ENCODE measurements at regions not wholly inside any gene's neighbourhood (a gene's known extent, or its start where the extent isn't known, plus 50 kb on each side); places are given as distances from the start of the nearest gene placed in this dataset.
"Not testable (repeated sequence)": the region's sequence is repeated elsewhere in the genome, so short reads cannot be mapped to it uniquely, and the experiment has no call there.

DNA sequence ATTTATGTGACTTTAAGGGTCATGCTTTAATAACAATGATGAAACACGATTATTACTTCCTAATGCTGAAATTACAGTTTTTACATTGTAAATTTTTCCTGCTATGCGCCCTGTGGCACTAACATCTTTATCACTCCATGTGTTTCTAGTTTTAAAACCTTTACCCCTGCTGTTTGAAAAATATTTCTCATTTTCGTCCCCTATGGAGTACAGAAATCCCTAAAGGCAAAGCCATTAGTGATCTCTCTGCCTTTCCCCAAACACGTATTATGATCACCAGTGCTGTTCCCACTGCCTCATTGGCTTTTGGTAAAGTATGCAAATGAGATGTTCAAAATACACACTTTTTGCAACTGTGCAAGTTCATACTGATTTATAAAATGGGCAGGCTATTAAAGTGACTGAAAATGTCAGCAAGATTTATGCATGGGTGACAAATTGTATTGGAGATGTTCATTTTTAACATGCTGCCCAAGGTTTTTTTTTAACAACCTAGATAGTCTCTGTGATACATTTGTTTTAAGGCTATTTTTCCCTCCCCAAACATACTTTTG, 1468.2 kb upstream of the ACVR2A start:
- no peak for DNase-seq

DNA sequence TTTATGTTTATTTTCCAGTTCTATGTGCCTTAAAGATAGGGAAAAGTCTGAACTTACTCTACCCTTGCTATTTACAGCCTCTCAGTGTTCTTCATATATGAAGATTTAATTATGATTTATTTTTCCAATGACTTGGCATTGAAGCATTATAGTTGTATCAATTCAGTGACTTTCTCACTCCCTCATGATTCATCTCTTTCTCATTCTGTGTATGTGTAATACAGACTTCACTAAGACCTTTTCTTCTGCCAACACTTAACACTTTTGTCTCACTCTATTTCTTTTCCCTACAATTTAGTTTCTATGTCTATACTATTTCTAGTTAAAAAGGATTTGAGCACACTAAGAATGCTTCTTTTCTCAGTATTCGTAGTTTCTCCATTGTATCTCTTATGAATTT, 1470.3 kb upstream of the ACVR2A start:
- DNase-seq = no peak

DNA sequence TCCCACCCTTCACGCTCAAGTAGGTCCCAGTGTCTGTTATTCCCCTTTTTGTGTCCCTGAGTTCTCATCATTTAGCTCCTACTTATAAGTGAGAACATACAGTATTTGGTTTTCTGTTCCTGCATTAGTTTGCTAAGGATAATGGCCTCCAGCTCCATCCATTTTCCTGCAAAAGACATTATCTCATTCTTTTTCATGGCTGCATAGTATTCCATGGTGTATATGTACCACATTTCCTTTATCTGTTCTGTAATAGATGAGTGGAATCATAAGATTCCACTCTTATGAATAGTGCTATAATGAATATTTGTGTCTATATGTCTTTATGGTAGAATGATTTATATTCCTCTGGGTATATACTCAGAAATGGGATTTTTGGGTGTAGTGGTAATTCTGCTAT, 1473.5 kb upstream of the ACVR2A start:
- DNase-seq = not testable (repeated sequence)

DNA sequence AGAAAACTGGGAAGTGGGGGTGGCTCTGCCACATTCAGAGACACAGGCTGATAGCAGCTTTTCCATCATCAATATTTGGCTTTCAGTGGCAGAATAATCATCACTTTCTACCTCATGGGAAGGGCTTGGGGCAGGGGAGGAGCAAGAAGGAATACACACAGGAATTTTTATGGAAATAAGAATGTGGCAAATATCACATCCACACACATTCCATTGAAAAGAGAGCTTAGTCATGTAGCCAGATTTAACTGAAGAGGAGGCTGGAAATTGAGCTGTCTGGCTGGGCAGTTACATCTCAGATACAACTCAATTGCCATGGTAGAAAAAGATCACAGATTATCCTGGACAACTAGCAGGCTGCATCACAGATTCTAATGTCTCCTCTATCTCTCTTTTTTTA, 1474.0 kb upstream of the ACVR2A start:
- no peak for DNase-seq

DNA sequence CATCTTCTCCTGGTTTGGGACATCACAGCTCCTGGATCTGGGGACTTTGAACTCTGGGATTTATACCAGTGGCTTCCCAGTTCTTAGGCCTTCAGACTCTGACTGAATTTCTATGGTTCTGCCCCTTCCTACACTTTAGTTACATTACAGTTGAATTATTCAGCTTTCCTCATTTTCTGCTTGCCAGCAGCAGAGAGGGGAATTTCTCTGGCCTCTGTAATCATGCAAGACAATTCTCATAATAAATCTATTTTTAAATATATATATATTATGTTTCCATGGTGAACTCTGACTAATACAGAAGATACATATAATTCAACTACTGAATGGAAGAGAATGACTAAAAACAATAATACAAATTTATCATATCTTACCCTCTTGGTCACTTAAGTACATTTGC, 1478.6 kb upstream of the ACVR2A start:
- DNase-seq = no peak

DNA sequence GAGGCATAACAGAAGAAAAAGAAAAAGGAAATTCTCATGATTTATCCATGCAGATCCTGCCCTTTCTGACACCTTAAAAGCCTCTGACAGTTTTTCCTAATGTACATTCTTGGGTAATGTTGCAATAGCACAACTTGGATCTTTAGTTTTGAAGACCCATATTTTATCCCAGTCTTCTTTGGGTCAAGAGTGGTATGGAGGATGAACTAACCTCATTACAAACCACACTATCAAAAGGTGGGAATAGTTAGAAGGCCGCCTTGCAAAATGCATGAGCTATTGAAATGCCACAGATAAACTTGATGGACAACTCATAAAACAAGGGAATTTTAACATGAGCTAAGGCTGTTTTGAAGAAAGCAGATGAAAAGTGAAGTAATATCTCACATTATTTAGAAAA, 1479.8 kb upstream of the ACVR2A start:
- DNase-seq = no peak

DNA sequence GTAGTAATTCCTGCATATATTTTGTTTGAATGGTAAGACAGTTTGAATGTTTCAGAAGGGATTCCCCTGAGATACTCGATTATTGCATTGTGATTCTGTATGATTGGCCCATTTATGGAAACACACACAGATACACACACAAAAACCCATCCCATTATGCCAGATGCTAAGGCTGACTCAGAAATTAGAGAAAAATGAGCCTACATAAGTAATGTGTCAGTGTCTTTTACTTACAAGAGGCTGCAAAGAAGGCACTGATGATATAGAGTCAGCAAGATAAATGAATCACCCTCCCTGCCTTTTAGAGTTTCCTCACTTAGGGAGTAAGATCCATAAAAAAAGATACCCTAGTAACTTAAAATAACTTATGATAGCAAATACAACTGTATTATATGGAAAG, 1481.1 kb upstream of the ACVR2A start:
- no peak for DNase-seq

DNA sequence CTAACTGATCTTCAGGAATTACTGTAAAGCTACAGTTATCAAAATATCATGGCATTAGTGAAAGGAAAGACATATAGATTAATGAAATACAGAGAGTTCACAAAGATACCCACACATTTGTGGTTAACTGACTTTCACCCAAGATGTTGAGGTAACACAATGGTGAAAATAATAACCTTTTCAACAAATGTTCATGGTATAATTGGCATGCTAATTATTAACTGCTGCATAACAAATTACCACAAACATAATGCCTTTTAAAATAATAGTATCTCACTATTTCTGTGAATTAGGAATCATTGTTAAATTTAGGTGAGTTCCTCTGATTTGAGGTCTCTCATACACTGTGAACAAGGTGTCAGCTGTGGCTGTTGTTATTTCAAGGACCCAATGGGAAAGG, 1493.1 kb upstream of the ACVR2A start:
- DNase-seq = no peak

DNA sequence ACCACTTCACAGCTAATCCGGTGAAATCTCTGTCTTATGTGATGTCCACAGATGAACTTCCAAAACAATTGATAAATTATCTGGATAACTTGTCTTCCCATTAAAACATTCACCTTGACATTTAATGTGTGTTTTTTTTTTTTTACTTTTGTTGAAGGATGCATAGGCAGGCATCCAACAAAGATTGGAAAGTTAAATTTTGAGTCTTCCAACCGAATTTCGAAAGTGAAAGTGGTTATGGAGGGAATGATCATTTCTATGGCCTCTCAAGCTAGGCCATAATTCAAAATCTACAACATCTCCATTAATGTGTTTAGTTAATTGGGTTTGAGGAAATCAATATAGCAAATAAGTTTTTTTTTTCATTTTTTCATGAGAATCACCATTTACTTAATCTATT, 1495.5 kb upstream of the ACVR2A start:
- DNase-seq = no peak

DNA sequence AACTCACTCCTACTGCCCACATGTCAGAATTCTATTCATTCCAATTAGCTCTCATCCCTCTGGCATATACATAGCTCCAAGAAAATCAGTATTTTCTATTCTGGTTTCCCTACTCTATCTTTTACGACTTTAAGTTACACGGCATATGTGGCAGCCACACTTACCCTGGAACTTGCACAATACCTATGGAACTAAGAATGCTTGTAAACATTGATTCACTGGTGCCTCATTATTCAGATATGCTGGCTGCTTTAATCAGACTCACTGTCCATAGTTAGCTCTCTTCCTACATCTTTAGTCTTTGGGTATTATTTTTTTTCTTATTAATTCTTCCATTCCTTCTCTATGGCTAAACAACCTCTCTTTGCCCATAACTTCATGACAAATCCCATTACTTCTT, 1519.9 kb upstream of the ACVR2A start:
- no peak for DNase-seq

DNA sequence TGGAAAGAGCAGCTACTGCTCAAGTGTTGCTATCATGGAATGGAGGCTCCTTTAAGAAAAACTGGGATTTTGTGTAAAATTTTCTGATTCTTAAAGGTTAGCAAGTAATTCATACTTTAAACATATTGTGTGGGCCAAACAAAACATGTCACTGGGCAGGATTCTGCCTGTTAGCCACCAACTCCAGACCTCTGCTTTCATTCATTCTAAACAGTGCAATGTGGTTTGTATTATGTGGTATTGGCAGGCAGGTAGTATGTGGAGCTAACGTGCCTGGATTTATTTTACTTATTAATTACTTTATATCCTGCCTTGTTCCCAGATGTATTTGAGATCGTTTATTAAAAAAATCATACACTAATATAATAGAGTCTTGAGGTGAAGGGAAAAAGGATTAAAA, 1521.3 kb upstream of the ACVR2A start:
- DNase-seq = no peak

DNA sequence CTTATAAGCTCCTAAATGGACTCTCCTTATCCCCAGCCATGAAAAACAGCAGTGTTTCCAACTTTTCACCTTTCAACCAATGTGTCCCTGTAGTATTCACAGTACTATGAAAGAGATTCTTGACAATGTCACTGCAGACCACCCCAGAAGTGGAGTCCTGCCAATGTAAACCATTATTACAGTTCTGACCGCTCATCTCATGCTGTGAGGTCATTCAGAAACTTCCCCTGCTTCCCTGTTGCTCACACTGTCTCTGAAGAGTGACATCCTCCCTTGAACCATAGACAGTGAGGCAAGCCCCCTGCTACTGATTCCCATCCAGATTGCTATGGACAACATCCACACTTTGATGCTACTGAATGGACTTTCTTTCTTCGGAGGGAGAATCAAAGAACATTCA, 1523.7 kb upstream of the ACVR2A start:
- DNase-seq = no peak

DNA sequence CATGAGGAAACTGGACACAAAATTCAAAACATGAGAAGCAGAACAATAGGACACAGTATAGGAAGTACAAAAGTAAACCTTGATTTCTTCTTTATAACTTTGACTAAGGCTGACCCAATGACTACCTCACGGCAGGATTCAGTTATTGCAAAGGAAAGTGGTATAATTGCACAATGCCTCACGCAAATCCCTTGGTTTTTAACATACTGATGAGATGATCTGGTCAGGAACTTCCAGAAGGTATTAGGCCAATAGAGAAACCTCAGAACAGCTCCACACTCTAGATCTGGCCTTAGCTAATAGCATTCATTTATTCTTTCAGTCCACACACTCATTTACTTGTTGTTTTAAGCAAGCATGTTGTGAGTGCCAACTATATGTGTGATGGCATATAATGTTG, 1526.9 kb upstream of the ACVR2A start:
- no peak for DNase-seq

DNA sequence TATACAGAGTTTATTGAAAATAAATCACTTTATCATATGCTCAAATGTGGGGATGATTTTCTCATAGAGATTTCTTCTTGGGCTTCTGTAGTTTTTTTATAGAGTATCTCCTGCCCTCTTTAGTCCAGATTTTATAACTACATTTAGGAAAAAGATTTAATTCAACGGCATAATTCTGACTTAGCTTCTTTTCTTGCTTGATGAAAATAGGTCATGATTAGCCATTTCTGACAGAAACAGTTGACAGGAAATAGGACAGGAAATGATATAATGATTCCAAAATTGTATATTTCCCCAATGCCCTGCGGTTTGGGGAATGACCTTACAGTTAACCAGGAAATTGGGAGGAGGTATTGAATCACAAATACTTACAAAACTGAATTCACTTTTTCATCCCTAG, 1531.9 kb upstream of the ACVR2A start:
- DNase-seq = peak; percentile 54

DNA sequence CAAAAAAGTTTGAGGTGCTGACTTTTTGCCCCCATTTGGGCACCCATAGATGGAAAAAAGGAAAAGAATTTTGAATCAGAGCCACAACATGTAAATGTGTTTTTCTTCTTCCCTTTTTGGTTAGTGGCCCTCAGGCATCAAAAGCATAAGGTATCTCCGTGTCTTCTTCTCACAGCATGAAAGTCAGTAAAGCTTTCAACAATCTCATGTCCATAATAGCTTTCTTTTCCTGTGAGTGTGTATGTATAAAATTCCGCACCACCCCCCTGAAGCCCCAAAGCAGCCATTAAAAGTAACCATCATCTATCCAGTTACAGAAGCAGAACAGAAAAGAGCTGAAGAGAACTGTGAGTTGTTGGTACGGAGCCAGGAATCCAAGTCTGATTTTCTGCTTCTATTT, 1539.7 kb upstream of the ACVR2A start:
- DNase-seq = no peak

DNA sequence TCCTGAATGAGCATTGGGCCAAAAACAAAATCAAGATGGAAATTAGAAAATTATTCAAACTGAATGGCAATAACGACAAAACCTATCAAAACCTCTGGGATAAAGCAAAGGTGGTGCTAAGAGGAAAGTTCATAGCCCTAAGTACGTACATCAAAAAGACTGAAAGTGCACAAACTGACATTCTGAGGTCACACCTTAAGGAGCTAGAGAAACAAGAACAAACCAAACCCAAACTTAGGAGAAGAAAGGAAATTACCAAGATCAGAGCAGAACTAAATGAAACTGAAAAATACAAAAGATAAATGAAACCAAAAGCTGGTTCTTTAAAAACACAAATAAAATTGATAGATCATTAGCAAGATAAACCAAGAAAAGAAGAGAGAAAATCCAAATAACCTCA, 1543.5 kb upstream of the ACVR2A start:
- no peak for DNase-seq

DNA sequence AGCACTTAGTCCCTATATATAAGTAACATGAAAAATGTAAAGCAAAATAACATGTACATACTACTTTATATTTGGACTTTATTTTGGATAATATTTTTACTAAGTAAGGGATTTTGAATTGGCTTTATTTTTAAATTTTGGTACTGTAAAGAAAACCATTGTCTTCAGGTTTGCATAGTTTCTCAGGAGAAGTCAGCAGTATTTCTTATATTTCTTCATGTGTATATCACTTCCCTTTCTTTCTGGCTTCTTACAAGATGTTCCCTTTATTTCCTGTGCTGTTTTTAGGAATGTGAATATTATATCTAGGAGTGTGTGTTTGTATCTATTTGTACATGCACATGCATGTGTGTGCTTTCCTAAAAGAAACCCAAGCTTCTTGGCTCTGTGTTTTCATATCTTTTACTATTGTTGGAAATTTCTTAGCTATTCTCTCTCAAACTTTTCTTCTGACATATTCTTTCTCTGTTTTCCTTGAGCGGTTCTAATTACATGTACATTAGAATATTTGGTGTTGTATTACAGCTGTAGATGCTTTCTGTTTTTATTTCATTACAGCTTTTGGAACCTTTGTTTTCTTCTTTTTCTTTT, 1549.7 kb upstream of the ACVR2A start:
- no peak for DNase-seq

DNA sequence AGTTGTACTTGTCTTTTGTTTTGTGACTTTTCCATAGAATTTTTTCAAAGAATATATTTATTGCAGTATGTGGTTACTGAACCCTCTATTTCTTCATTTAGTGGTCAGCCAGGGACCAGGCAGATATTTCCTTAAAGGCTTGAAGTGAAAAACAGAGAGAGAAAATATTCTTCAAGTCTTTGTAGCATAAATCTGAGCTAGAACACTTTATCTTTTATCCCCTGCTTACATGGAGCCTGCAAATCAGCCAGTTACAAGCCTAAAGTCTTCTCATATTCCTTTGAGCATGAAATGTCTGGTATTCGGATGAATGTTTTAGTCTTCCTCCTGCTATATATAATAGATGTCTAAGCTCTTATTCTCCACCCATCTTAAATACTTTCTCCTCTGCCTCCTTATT, 1557.5 kb upstream of the ACVR2A start:
- no peak for DNase-seq

DNA sequence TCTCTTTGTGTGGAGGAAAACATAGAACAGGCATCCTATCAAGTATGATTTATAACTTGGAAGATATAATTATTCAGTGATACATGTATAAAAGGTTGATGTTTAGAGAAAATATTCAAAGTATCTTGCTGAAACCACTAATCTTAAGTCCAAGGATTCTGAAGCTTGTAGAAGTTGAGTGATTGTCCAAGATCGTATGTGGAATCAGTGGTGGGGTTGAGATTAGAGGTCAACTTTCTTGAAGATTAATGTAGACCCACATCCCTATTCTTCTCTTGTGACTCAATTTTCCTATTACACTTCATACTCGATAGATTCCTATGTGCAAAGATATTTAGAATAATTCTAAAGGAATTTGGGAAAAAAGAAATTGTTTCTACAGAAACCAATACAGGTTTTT, 1565.9 kb upstream of the ACVR2A start:
- no peak for DNase-seq

DNA sequence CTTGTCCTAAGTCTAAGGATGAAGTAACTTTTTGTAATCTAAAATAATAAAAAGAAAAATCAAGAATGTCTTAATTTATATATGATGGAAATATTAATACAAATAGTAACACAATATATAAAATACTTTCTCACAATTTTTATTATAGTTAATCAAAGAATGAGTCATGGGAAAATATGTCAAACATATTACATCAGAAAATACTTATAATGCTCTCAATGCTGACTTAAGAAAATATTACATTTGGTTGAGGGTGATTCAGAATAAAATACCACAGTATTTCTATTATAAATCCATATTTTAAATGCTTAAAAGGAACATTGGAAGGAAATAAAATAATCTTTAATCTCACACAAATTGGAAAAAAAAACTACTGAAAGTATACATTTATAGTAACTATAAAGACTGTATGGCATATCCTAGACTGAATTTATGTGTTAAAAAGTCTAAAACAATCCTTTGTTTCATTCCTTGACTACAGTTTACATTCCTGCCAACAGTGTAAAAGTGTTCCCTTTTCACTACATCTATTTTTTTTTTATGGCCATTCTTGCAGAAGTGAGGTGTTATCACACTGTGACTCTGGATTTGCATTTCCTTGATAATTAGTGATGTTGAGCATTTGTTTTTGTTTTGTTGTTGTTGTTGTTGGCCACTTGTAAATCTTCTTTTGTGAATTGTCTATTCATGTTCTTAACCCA, 1573.5 kb upstream of the ACVR2A start:
- no peak for DNase-seq

DNA sequence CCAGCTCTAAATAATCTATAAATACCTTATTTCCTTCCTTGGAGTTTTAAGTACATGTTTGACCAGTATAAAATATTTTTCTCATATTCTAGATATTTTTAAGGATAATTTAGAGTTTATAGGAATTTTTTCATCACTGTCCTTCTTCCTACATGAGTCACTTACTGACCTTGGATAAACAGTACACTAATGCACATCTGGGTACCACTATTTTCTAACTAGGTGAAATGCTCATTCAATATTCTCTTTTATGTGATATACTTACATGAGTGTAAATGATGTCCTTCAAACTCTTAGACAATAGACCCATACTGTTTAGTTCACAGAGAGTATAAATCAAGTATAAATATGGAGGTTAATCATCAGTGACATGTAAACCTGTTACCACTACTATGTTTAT, 1574.2 kb upstream of the ACVR2A start:
- DNase-seq = no peak

DNA sequence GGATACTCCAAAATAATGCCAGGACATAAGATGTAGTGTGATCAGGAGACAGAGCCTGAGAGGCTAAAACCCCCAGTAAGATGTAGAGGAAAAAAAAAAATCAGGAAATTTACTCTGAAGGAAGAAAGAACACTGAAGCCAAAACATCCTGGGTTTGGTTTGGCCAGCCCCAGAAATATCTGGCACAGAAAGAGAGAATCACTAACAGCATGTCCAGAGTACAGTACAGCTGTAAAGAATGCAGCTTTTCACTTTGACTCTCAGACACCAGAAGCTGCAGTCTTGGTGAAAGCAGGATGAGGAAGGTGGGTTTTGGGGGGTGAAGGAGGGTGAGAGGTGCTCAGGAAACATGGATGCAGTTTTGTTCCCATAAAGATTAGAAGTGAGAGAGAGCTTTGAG, 1577.7 kb upstream of the ACVR2A start:
- DNase-seq = no peak

DNA sequence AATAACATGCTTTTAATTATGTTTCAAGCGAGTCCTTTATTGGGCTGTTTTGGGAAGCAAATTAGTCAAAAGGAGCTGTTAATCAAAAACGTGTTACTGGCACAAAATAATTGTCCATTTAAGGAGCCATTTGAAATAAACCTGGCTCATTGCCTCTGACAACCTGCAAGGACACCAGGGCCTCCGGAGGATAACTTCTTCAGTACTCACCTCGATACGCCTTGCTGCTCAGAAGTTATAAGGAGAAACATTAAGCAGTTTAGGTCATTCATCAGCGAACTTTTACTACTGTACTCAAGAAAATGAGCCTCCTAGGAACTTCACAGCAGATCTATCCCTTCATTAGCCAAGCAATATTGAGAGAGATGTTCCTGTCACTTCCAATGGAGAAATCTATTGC, 1579.2 kb upstream of the ACVR2A start:
- no peak for DNase-seq

DNA sequence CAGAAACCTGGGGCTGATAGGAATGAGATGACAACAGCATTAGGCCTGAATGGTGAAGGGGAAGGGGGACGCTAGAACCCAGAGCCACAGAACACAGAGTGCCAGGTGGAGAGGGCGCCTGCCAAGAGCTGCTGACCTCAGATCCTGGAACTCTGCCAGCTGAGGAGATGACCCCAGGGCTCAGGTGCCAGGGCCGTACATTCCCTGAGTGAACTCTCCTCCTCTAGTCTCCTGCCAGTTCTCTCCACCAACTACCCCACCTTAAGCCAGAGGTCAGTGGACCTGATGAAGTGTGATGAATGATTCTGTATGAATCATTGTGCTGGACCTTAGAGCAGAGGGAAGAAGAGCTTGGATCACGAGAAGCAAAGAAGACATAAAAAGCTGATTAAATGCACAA, 1582.2 kb upstream of the ACVR2A start:
- DNase-seq = no peak

DNA sequence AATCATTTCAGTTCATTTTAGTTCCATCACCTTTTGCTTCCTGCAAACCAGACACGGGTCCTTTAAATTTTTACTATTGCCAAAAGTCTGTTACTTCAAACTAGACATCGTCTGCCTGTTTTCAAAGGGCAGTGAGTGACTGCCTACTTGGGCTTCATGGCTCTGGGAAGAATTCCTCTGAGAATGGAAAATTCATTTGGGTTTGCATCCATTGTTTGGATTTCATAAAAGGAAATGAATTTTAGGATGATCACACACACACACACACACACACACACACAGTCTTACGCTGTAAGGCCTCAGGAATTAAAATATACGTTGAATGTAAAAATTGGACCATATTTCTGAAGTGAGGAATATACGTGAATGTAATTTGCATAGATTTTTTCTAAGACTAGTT, 1584.3 kb upstream of the ACVR2A start:
- no peak for DNase-seq

All from skin of body (tissue), 1 donor.